ENCODE measurements at regions not wholly inside any gene's neighbourhood (a gene's known extent, or its start where the extent isn't known, plus 50 kb on each side); places are given as distances from the start of the nearest gene placed in this dataset.

GRCh38 chr1:234963180-234963903 lies 165.3 kb downstream of the TOMM20 start:
- TF ChIP-seq CTCF (optimal IDR thresholded peaks at IDR 0.05 in 1 of 3, IDR thresholded peaks at IDR 0.05 in 1 of 3, conservative IDR thresholded peaks at IDR 0.05 in 1 of 3; ENCODE audit: extremely low read depth in 1 of 3, insufficient read depth in 2 of 3, low read length in 3 of 3) (no peak), EZH2 (IDR thresholded peaks at IDR 0.05; ENCODE audit: low read length) (no peak)
